ENCODE measurements at regions not wholly inside any gene's neighbourhood (a gene's known extent, or its start where the extent isn't known, plus 50 kb on each side); places are given as distances from the start of the nearest gene placed in this dataset.
A peak's percentile ranks its signal among the peaks of the same experiment; 100 is the strongest.
"Not testable (repeated sequence)": the region's sequence is repeated elsewhere in the genome, so short reads cannot be mapped to it uniquely, and the experiment has no call there.

GRCh38 chr3:87435926-87436620 is 159.7 kb upstream of the POU1F1 start:
- FAIRE-seq (no peak), DNase-seq (ENCODE audit: low spot score) (no peak)

- not testable (repeated sequence) for DNase-seq (ENCODE audit: low spot score); FAIRE-seq
These were observed 157.1 kb upstream of the POU1F1 start for GRCh38 chr3:87433445-87433844.

GRCh38 chr3:87426918-87427317 is 150.5 kb upstream of the POU1F1 start:
- FAIRE-seq (no peak), DNase-seq (ENCODE audit: low spot score) (peak; percentile 6)

GRCh38 chr3:87425056-87425455 is 148.7 kb upstream of the POU1F1 start:
- no peak for FAIRE-seq
- no peak for DNase-seq (ENCODE audit: low spot score)

GRCh38 chr3:87423336-87423735 is 147.0 kb upstream of the POU1F1 start:
- FAIRE-seq: no peak
- no peak for DNase-seq (ENCODE audit: low spot score)

- DNase-seq (ENCODE audit: low spot score): no peak
These were observed 145.9 kb upstream of the POU1F1 start for GRCh38 chr3:87422333-87422732.

GRCh38 chr3:87420171-87420570 is 143.8 kb upstream of the POU1F1 start:
- FAIRE-seq (no peak), DNase-seq (ENCODE audit: low spot score) (no peak)

More at GRCh38 chr3:87422333-87422732, 145.9 kb upstream of the POU1F1 start:
- FAIRE-seq: no peak

- no peak for DNase-seq (ENCODE audit: low spot score)
- no peak for FAIRE-seq
These were observed 137.9 kb upstream of the POU1F1 start for GRCh38 chr3:87414271-87414670.

- FAIRE-seq: no peak
- no peak for DNase-seq (ENCODE audit: low spot score)
These were observed 137.4 kb upstream of the POU1F1 start for GRCh38 chr3:87413814-87414213.

- FAIRE-seq: no peak
- no peak for DNase-seq (ENCODE audit: low spot score)
These were observed 133.7 kb upstream of the POU1F1 start for GRCh38 chr3:87410110-87410509.

- DNase-seq (ENCODE audit: low spot score): no peak
- FAIRE-seq: no peak
These were observed 121.9 kb upstream of the POU1F1 start for GRCh38 chr3:87398168-87398801.

- no peak for FAIRE-seq
- no peak for DNase-seq (ENCODE audit: low spot score)
These were observed 120.8 kb upstream of the POU1F1 start for GRCh38 chr3:87397211-87397610.

GRCh38 chr3:87390821-87391220 is 114.4 kb upstream of the POU1F1 start:
- DNase-seq (ENCODE audit: low spot score) (no peak), FAIRE-seq (no peak)

GRCh38 chr3:87390353-87390752 is 114.0 kb upstream of the POU1F1 start:
- FAIRE-seq (no peak), DNase-seq (ENCODE audit: low spot score) (no peak)

GRCh38 chr3:87375231-87375682 is 98.9 kb upstream of the POU1F1 start:
- DNase-seq (ENCODE audit: low spot score) (no peak), FAIRE-seq (no peak)

- no peak for DNase-seq (ENCODE audit: low spot score)
- FAIRE-seq: no peak
These were observed 93.6 kb upstream of the POU1F1 start for GRCh38 chr3:87370007-87370406.

- DNase-seq (ENCODE audit: low spot score) (no peak), FAIRE-seq (no peak)
These were observed 91.4 kb upstream of the POU1F1 start for GRCh38 chr3:87367736-87368135.

GRCh38 chr3:87363721-87364120 is 87.3 kb upstream of the POU1F1 start:
- FAIRE-seq: no peak
- no peak for DNase-seq (ENCODE audit: low spot score)

GRCh38 chr3:87361956-87362355 is 85.6 kb upstream of the POU1F1 start:
- FAIRE-seq: no peak
- DNase-seq (ENCODE audit: low spot score): no peak

GRCh38 chr3:87361271-87361670 is 84.9 kb upstream of the POU1F1 start:
- DNase-seq (ENCODE audit: low spot score): no peak
- FAIRE-seq: no peak

- DNase-seq (ENCODE audit: low spot score): no peak
- no peak for FAIRE-seq
These were observed 83.4 kb upstream of the POU1F1 start for GRCh38 chr3:87359826-87360225.

- no peak for DNase-seq (ENCODE audit: low spot score)
- no peak for FAIRE-seq
These were observed 82.6 kb upstream of the POU1F1 start for GRCh38 chr3:87359025-87359424.

- FAIRE-seq (no peak), DNase-seq (ENCODE audit: low spot score) (no peak)
These were observed 81.7 kb upstream of the POU1F1 start for GRCh38 chr3:87358066-87358465.
